CD4-positive, alpha-beta T cell treated with Interferon gamma for 1 hour (primary cell): ENCODE measurements at regions not wholly inside any gene's neighbourhood (a gene's known extent, or its start where the extent isn't known, plus 50 kb on each side); places are given as distances from the start of the nearest gene placed in this dataset.
A peak's percentile ranks its signal among the peaks of the same experiment; 100 is the strongest.
"Not testable (repeated sequence)": the region's sequence is repeated elsewhere in the genome, so short reads cannot be mapped to it uniquely, and the experiment has no call there.

Experiments used
- DNase-seq: peaks from one replicate; pipeline ENCODE4 v3.0.0-alpha.2; 2020

GRCh38 chr6:152811785-152812184 is 61.2 kb downstream of the VIP start:
- DNase-seq, result no peak

- no peak for DNase-seq
These were observed 64.8 kb downstream of the VIP start for GRCh38 chr6:152815230-152815872.

- no peak for DNase-seq
These were observed 65.5 kb downstream of the VIP start for GRCh38 chr6:152816055-152816454.

- DNase-seq, result no peak
These were observed 70.9 kb downstream of the VIP start for GRCh38 chr6:152821525-152821924.

GRCh38 chr6:152824666-152825065 is 74.1 kb downstream of the VIP start:
- no peak for DNase-seq

- no peak for DNase-seq
These were observed 77.8 kb downstream of the VIP start for GRCh38 chr6:152828431-152828830.

GRCh38 chr6:152834366-152834765 is 83.8 kb downstream of the VIP start:
- DNase-seq, result not testable (repeated sequence)

- DNase-seq, result no peak
These were observed 85.9 kb downstream of the VIP start for GRCh38 chr6:152836523-152836922.

GRCh38 chr6:152845421-152845820 is 94.8 kb downstream of the VIP start:
- no peak for DNase-seq

- DNase-seq, result no peak
These were observed 96.2 kb downstream of the VIP start for GRCh38 chr6:152846825-152847224.

- no peak for DNase-seq
These were observed 98.3 kb downstream of the VIP start for GRCh38 chr6:152848919-152849318.

GRCh38 chr6:152854086-152854795 is 103.6 kb downstream of the VIP start:
- no peak for DNase-seq

GRCh38 chr6:152858141-152858540 is 107.5 kb downstream of the VIP start:
- no peak for DNase-seq

- DNase-seq, result no peak
These were observed 108.6 kb downstream of the VIP start for GRCh38 chr6:152859225-152859624.

- peak; percentile 2 for DNase-seq
These were observed 113.2 kb downstream of the VIP start for GRCh38 chr6:152863618-152864326.

GRCh38 chr6:152874267-152874666 is 108.6 kb downstream of the FBXO5 start:
- DNase-seq, result no peak

- DNase-seq, result no peak
These were observed 107.8 kb downstream of the FBXO5 start for GRCh38 chr6:152874846-152875568.

GRCh38 chr6:152879681-152880080 is 103.2 kb downstream of the FBXO5 start:
- no peak for DNase-seq

GRCh38 chr6:152893187-152893586 is 89.7 kb downstream of the FBXO5 start:
- no peak for DNase-seq

- DNase-seq, result no peak
These were observed 85.9 kb downstream of the FBXO5 start for GRCh38 chr6:152896923-152897322.

- DNase-seq, result peak; percentile 19
These were observed 84.9 kb downstream of the FBXO5 start for GRCh38 chr6:152897807-152898399.

GRCh38 chr6:152904678-152905077 is 78.2 kb downstream of the FBXO5 start:
- DNase-seq, result no peak
